GM21786 (cell line): ENCODE measurements at regions not wholly inside any gene's neighbourhood (a gene's known extent, or its start where the extent isn't known, plus 50 kb on each side); places are given as distances from the start of the nearest gene placed in this dataset.

ENCODE experiments used
- ATAC-seq: cut with Tn5 transposase; IDR thresholded peaks from one replicate; pipeline ENCODE4 v1.9.1; 2021; ENCODE audit not compliant: unreplicated experiment

- no peak for ATAC-seq
These were observed 635.6 kb downstream of the TRAM1L1 start for GRCh38 chr4:116449764-116450163.

GRCh38 chr4:116444117-116444516, 641.3 kb downstream of the TRAM1L1 start:
- no peak for ATAC-seq

GRCh38 chr4:116438981-116439729, 646.2 kb downstream of the TRAM1L1 start:
- ATAC-seq: no peak

GRCh38 chr4:116438417-116438816, 647.0 kb downstream of the TRAM1L1 start:
- no peak for ATAC-seq

- ATAC-seq: no peak
These were observed 657.7 kb downstream of the TRAM1L1 start for GRCh38 chr4:116427666-116428065.

GRCh38 chr4:116413222-116413621, 672.2 kb downstream of the TRAM1L1 start:
- ATAC-seq: no peak

GRCh38 chr4:116401293-116401692, 684.1 kb downstream of the TRAM1L1 start:
- ATAC-seq: no peak

GRCh38 chr4:116400480-116400879, 684.9 kb downstream of the TRAM1L1 start:
- no peak for ATAC-seq

GRCh38 chr4:116397714-116398113, 687.7 kb downstream of the TRAM1L1 start:
- ATAC-seq: no peak

- ATAC-seq: no peak
These were observed 688.1 kb downstream of the TRAM1L1 start for GRCh38 chr4:116397291-116397690.

- ATAC-seq: no peak
These were observed 690.0 kb downstream of the TRAM1L1 start for GRCh38 chr4:116395408-116395807.

GRCh38 chr4:116391020-116391419, 694.4 kb downstream of the TRAM1L1 start:
- no peak for ATAC-seq

- ATAC-seq: no peak
These were observed 696.2 kb downstream of the TRAM1L1 start for GRCh38 chr4:116389139-116389538.

GRCh38 chr4:116387937-116388474, 697.4 kb downstream of the TRAM1L1 start:
- no peak for ATAC-seq

- ATAC-seq: no peak
These were observed 698.5 kb downstream of the TRAM1L1 start for GRCh38 chr4:116386856-116387255.

GRCh38 chr4:116385583-116385982, 699.8 kb downstream of the TRAM1L1 start:
- no peak for ATAC-seq

- ATAC-seq: peak; percentile 74
These were observed 710.6 kb downstream of the TRAM1L1 start for GRCh38 chr4:116374815-116375214.

- ATAC-seq: no peak
These were observed 722.8 kb downstream of the TRAM1L1 start for GRCh38 chr4:116362583-116362982.

GRCh38 chr4:116361790-116362189, 723.6 kb downstream of the TRAM1L1 start:
- ATAC-seq: no peak

- ATAC-seq: peak; percentile 96
These were observed 726.6 kb downstream of the TRAM1L1 start for GRCh38 chr4:116358633-116359222.

GRCh38 chr4:116357758-116358157, 727.6 kb downstream of the TRAM1L1 start:
- ATAC-seq: no peak

- ATAC-seq: no peak
These were observed 738.6 kb downstream of the TRAM1L1 start for GRCh38 chr4:116346750-116347149.
